ENCODE measurements at regions not wholly inside any gene's neighbourhood (a gene's known extent, or its start where the extent isn't known, plus 50 kb on each side); places are given as distances from the start of the nearest gene placed in this dataset.

GRCh38 chr19:28883241-28883693, 329.7 kb downstream of the UQCRFS1 start:
- TF ChIP-seq CTCF (IDR thresholded peaks at IDR 0.05; ENCODE audit: unreplicated experiment), result no peak
- DNase-seq (ENCODE audit: unreplicated experiment), result no peak
- Mint-ChIP-seq H3K4me1 (ENCODE audit: insufficient read depth, unreplicated experiment) (no peaks in the 10 kb centered on the region), H3K9me3 (ENCODE audit: unreplicated experiment) (peaks cover 36% of the 10 kb centered on the region), H3K4me3 (ENCODE audit: unreplicated experiment) (no peak overlapping the region), H3K27me3 (ENCODE audit: insufficient read depth, unreplicated experiment) (no peaks in the 10 kb centered on the region), H3K27ac (ENCODE audit: low read depth, unreplicated experiment) (no peak overlapping the region), H3K36me3 (ENCODE audit: insufficient read depth, unreplicated experiment) (no peaks in the 10 kb centered on the region)
- BruUV-seq (replicated peaks), result no TSS peak
- intact Hi-C loops (cut with micrococcal nuclease), result no loop called here
- ChIA-PET CTCF (no interaction called here), POLR2A (no interaction called here)

- DNase-seq (ENCODE audit: unreplicated experiment), result no peak
- no peak for TF ChIP-seq CTCF (IDR thresholded peaks at IDR 0.05; ENCODE audit: unreplicated experiment)
- intact Hi-C loops (cut with micrococcal nuclease), result no loop called here
- peaks cover 36% of the 10 kb centered on the region for H3K9me3 Mint-ChIP-seq (ENCODE audit: unreplicated experiment)
- no peak overlapping the region for H3K4me3 Mint-ChIP-seq (ENCODE audit: unreplicated experiment)
- no TSS peak for BruUV-seq (replicated peaks)
- no peaks in the 10 kb centered on the region for H3K4me1 Mint-ChIP-seq (ENCODE audit: insufficient read depth, unreplicated experiment)
- CTCF ChIA-PET, result no interaction called here
- no peaks in the 10 kb centered on the region for H3K36me3 Mint-ChIP-seq (ENCODE audit: insufficient read depth, unreplicated experiment)
- no peak overlapping the region for H3K27ac Mint-ChIP-seq (ENCODE audit: low read depth, unreplicated experiment)
- POLR2A ChIA-PET, result no interaction called here
- H3K27me3 Mint-ChIP-seq (ENCODE audit: insufficient read depth, unreplicated experiment), result no peaks in the 10 kb centered on the region
These were observed 330.1 kb downstream of the UQCRFS1 start for GRCh38 chr19:28882818-28883217.

GRCh38 chr19:28881616-28882015, 331.3 kb downstream of the UQCRFS1 start:
- Mint-ChIP-seq H3K4me1 (ENCODE audit: insufficient read depth, unreplicated experiment) (no peaks in the 10 kb centered on the region), H3K9me3 (ENCODE audit: unreplicated experiment) (peaks cover 32% of the 10 kb centered on the region), H3K4me3 (ENCODE audit: unreplicated experiment) (no peak overlapping the region), H3K27me3 (ENCODE audit: insufficient read depth, unreplicated experiment) (no peaks in the 10 kb centered on the region), H3K27ac (ENCODE audit: low read depth, unreplicated experiment) (no peak overlapping the region), H3K36me3 (ENCODE audit: insufficient read depth, unreplicated experiment) (no peaks in the 10 kb centered on the region)
- ChIA-PET POLR2A (no interaction called here), CTCF (no interaction called here)
- no peak for TF ChIP-seq CTCF (IDR thresholded peaks at IDR 0.05; ENCODE audit: unreplicated experiment)
- no TSS peak for BruUV-seq (replicated peaks)
- no peak for DNase-seq (ENCODE audit: unreplicated experiment)
- intact Hi-C loops (cut with micrococcal nuclease), result no loop called here

- no peaks in the 10 kb centered on the region for H3K36me3 Mint-ChIP-seq (ENCODE audit: insufficient read depth, unreplicated experiment)
- no peak for DNase-seq (ENCODE audit: unreplicated experiment)
- H3K27me3 Mint-ChIP-seq (ENCODE audit: insufficient read depth, unreplicated experiment), result no peaks in the 10 kb centered on the region
- no peaks in the 10 kb centered on the region for H3K4me1 Mint-ChIP-seq (ENCODE audit: insufficient read depth, unreplicated experiment)
- CTCF ChIA-PET, result no interaction called here
- POLR2A ChIA-PET, result no interaction called here
- BruUV-seq (replicated peaks), result no TSS peak
- intact Hi-C loops (cut with micrococcal nuclease), result no loop called here
- peaks cover 28% of the 10 kb centered on the region for H3K9me3 Mint-ChIP-seq (ENCODE audit: unreplicated experiment)
- H3K4me3 Mint-ChIP-seq (ENCODE audit: unreplicated experiment), result no peak overlapping the region
- H3K27ac Mint-ChIP-seq (ENCODE audit: low read depth, unreplicated experiment), result no peak overlapping the region
- no peak for TF ChIP-seq CTCF (IDR thresholded peaks at IDR 0.05; ENCODE audit: unreplicated experiment)
These were observed 332.1 kb downstream of the UQCRFS1 start for GRCh38 chr19:28880735-28881401.
